ENCODE measurements at regions not wholly inside any gene's neighbourhood (a gene's known extent, or its start where the extent isn't known, plus 50 kb on each side); places are given as distances from the start of the nearest gene placed in this dataset.
"Not testable (repeated sequence)": the region's sequence is repeated elsewhere in the genome, so short reads cannot be mapped to it uniquely, and the experiment has no call there.

- Histone ChIP-seq H3K4me1 (no peaks in the 10 kb centered on the region), H3K27ac (no peak overlapping the region), H3K27me3 (no peaks in the 10 kb centered on the region), H3K36me3 (no peaks in the 10 kb centered on the region), H3K9me3 (no peaks in the 10 kb centered on the region), H3K4me3 (no peak overlapping the region)
- ATAC-seq, result no peak
- 80 to 90% methylated on average over 2 of the region's 2 CpGs for WGBS, 2 donors (ENCODE audit: low coverage in 1 of 2)
- no peak for TF ChIP-seq POLR2A (IDR thresholded peaks at IDR 0.05)
- TF ChIP-seq, protein P1, sequence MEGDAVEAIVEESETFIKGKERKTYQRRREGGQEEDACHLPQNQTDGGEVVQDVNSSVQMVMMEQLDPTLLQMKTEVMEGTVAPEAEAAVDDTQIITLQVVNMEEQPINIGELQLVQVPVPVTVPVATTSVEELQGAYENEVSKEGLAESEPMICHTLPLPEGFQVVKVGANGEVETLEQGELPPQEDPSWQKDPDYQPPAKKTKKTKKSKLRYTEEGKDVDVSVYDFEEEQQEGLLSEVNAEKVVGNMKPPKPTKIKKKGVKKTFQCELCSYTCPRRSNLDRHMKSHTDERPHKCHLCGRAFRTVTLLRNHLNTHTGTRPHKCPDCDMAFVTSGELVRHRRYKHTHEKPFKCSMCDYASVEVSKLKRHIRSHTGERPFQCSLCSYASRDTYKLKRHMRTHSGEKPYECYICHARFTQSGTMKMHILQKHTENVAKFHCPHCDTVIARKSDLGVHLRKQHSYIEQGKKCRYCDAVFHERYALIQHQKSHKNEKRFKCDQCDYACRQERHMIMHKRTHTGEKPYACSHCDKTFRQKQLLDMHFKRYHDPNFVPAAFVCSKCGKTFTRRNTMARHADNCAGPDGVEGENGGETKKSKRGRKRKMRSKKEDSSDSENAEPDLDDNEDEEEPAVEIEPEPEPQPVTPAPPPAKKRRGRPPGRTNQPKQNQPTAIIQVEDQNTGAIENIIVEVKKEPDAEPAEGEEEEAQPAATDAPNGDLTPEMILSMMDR (IDR thresholded peaks at IDR 0.05), result no peak
- no peak for TF ChIP-seq EP300 (IDR thresholded peaks at IDR 0.05)
- TF ChIP-seq POLR2AphosphoS5 (IDR thresholded peaks at IDR 0.05), result no peak
Measured at GRCh38 chr12:25684070-25684469, 131.0 kb upstream of the LMNTD1 start.

- WGBS, 2 donors (ENCODE audit: low coverage in 1 of 2), result 92% methylated on average over 4 of the region's 19 CpGs; no CpG with 5 or more reads in 1 of the 2 donors
- peaks cover 0 to 6% (median 0%) of the 10 kb centered on the region in 3 donors for H3K4me1 ChIP-seq
- no peaks in the 10 kb centered on the region for H3K27me3 ChIP-seq
- TF ChIP-seq EP300 (IDR thresholded peaks at IDR 0.05), result no peak
- no peak for TF ChIP-seq POLR2AphosphoS5 (IDR thresholded peaks at IDR 0.05)
- TF ChIP-seq, protein P1 (IDR thresholded peaks at IDR 0.05), result no peak
- no peak for TF ChIP-seq POLR2A (IDR thresholded peaks at IDR 0.05)
- no peaks in the 10 kb centered on the region for H3K9me3 ChIP-seq
- H3K27ac ChIP-seq, result no peak overlapping the region
- no peaks in the 10 kb centered on the region for H3K36me3 ChIP-seq
- no peak overlapping the region for H3K4me3 ChIP-seq
- no peak for ATAC-seq
Measured at GRCh38 chr12:25686351-25686750, 133.3 kb upstream of the LMNTD1 start.

DNA sequence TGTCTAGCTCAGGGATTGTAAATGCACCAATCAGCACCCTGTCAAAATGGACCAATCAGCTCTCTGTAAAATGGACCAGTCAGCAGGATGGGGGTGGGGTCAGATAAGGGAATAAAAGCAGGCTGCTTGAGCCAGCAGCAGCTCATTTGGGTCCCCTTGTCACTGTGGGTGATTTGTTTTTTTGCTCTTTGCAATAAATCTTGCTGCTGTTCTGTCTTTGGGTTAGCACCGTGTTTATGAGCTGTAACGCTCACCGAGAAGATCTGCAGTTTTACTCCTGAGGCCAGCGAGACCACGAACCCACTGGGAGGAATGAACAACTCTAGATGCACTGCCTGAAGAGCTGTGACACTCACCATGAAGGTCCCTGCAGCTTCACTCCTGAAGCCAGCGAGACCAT, 134.1 kb upstream of the LMNTD1 start:
- 100% methylated on average over 1 to 3 of the region's 6 CpGs for WGBS, 2 donors (ENCODE audit: low coverage in 1 of 2)
- no peak overlapping the region for H3K27ac ChIP-seq
- no peak for ATAC-seq
- TF ChIP-seq, protein P1 (IDR thresholded peaks at IDR 0.05), result no peak
- H3K9me3 ChIP-seq, result no peaks in the 10 kb centered on the region
- H3K27me3 ChIP-seq, result no peaks in the 10 kb centered on the region
- H3K4me1 ChIP-seq, result peaks cover 0 to 6% (median 0%) of the 10 kb centered on the region in 3 donors
- H3K4me3 ChIP-seq, result no peak overlapping the region
- no peaks in the 10 kb centered on the region for H3K36me3 ChIP-seq

DNA sequence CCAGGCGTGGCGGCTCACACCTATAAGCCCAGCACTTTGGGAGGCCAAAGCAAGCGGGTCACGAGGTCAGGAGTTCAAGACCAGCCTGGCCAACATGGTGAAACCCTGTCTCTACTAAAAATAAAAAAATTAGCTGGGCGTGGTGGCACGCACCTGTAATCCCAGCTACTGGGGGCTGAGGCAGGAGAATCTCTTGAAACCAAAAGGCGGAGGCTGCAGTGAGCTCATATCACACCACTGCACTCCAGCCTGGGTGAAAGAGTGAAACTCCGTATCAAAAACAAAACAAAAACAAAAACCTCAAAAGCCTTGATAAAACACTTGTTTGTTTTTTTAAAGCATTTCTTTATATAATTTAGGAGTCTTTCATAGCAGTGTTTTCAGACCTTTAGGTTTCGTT, 135.8 kb upstream of the LMNTD1 start:
- not testable (repeated sequence) for H3K4me1 ChIP-seq, ATAC-seq, H3K36me3 ChIP-seq, H3K27me3 ChIP-seq, H3K4me3 ChIP-seq, H3K27ac ChIP-seq, H3K9me3 ChIP-seq
- 75 to 96% methylated on average over 2 to 5 of the region's 9 CpGs for WGBS, 2 donors (ENCODE audit: low coverage in 1 of 2)

- ATAC-seq, result no peak
- Histone ChIP-seq H3K36me3 (no peaks in the 10 kb centered on the region), H3K9me3 (no peaks in the 10 kb centered on the region), H3K4me1 (peaks cover 0 to 6% (median 0%) of the 10 kb centered on the region in 3 donors), H3K27ac (no peak overlapping the region), H3K27me3 (no peaks in the 10 kb centered on the region), H3K4me3 (no peak overlapping the region)
- TF ChIP-seq, protein P1 (IDR thresholded peaks at IDR 0.05), result no peak
- TF ChIP-seq EP300 (IDR thresholded peaks at IDR 0.05) (no peak), POLR2AphosphoS5 (IDR thresholded peaks at IDR 0.05) (no peak), POLR2A (IDR thresholded peaks at IDR 0.05) (no peak)
- 54 to 63% methylated on average over 4 to 5 of the region's 5 CpGs for WGBS, 2 donors (ENCODE audit: low coverage in 1 of 2)
Measured at GRCh38 chr12:25689996-25690501, 137.0 kb upstream of the LMNTD1 start.

Measured in gastroesophageal sphincter (tissue), 4 donors.